HAP-1 (cell line): ENCODE measurements at regions not wholly inside any gene's neighbourhood (a gene's known extent, or its start where the extent isn't known, plus 50 kb on each side); places are given as distances from the start of the nearest gene placed in this dataset.

Source experiments
- DNase-seq, 2 experiments: peaks; one replicate each; pipeline ENCODE4 v3.0.0-alpha.2; 2016 to 2020; ENCODE audit warnings: low spot score in 2 of 2
- H3K27me3 ChIP-seq: fragments of 250-450 bp; sonication (Bioruptor Pico); 2 replicates; pipeline ENCODE4 v1.5.1; 2020; ENCODE audit warnings: low read depth, mild to moderate bottlenecking, moderate library complexity
- H3K36me3 ChIP-seq: fragments of 250-450 bp; sonication (Bioruptor Pico); replicated peaks from 2 replicates; pipeline ENCODE4 v1.5.1; 2020; ENCODE audit warnings: mild to moderate bottlenecking
- H3K4me1 ChIP-seq: fragments of 250-450 bp; sonication (Bioruptor Pico); 2 replicates; pipeline ENCODE4 v1.5.1; 2020; ENCODE audit warnings: mild to moderate bottlenecking
- H3K4me3 ChIP-seq: fragments of 250-450 bp; sonication (Bioruptor Pico); 2 replicates; pipeline ENCODE4 v1.5.1; 2020; ENCODE audit warnings: mild to moderate bottlenecking, moderate library complexity
- H3K9me3 ChIP-seq: fragments of 250-450 bp; sonication (Bioruptor Pico); 2 replicates; pipeline ENCODE4 v1.5.1; 2020; ENCODE audit warnings: mild to moderate bottlenecking, moderate library complexity
- in situ Hi-C: fragments of 300-500 bp; cut with MboI; formaldehyde crosslinking; loops from 3 replicates; pipeline ENCODE4 v1.14.3; 2020; ENCODE audit warnings: low sequenced_read_pairs, inconsistent platforms, mixed read lengths

DNA sequence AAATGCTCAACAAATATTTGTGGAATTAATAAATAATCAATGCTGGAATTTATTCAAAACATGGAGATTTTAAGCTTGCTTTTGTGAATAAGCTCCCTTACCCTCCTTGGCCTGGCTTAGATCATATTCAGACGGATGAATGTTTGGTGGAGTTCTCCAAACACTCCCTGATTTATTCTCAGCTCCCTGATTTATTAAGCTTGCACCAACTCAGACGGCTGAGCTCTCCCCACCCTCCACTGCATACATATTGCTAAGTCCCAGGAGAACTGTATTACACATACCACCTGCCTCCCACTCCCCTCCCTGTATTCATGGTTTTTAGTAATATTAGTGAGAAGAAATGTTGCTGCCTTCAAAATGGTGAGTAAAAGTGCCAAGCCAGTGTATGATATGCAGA lies 1057.5 kb downstream of the SORCS3 start:
- Histone ChIP-seq H3K4me1 (no peaks in the 10 kb centered on the region), H3K4me3 (no peak overlapping the region), H3K36me3 (no peaks in the 10 kb centered on the region), H3K27me3 (no peaks in the 10 kb centered on the region), H3K9me3 (no peaks in the 10 kb centered on the region)
- no peak for DNase-seq
- in situ Hi-C loops: no loop called here

DNA sequence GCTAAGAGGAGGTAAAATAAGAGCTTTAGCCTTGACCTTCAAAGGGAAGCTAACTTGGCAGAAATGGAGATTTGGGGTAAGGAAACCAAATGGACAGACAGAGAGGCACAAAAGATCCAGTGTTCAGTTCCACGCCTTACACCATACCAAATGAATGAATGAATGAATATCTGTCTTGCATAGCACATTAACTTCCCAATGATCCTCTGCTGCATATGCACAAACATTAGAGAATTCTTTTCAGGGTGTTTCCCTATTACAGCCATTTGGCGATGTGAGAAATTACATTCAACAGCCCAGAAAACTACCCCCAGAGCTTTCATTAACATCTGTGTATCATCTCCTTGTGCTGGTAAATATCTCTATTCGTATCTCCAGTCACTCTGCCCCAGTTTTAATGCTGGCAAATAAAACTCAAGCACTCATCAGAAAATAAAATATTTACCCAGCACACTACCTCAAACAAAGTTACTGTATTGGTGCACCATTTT lies 1056.2 kb downstream of the SORCS3 start:
- no peaks in the 10 kb centered on the region for H3K27me3 ChIP-seq
- no peaks in the 10 kb centered on the region for H3K36me3 ChIP-seq
- no peak for DNase-seq
- H3K4me3 ChIP-seq: no peak overlapping the region
- H3K4me1 ChIP-seq: no peaks in the 10 kb centered on the region
- in situ Hi-C loops: no loop called here
- H3K9me3 ChIP-seq: no peaks in the 10 kb centered on the region

DNA sequence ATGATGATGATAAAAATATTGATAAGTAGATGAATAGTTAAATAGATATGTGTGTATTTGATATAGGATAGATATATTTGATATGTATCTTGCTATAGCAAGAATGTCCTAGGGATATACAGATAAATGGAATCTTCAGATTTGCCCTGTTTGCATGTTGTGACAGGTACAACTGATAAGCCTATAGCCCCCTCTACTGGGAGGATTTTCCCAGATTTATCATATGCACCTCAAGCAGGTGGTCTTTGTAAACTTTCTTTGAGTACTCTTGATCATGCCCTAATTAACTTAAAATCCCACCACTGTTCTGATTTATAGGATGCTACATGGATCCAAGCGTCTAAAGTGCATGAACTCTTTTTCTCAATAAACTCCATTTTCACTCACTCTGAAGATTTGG lies 1050.7 kb downstream of the SORCS3 start:
- Histone ChIP-seq H3K27me3 (no peaks in the 10 kb centered on the region), H3K4me1 (no peaks in the 10 kb centered on the region), H3K4me3 (no peak overlapping the region), H3K36me3 (no peaks in the 10 kb centered on the region), H3K9me3 (no peaks in the 10 kb centered on the region)
- in situ Hi-C loops: no loop called here
- peak in 1 of 2 experiments; percentile 9 for DNase-seq

DNA sequence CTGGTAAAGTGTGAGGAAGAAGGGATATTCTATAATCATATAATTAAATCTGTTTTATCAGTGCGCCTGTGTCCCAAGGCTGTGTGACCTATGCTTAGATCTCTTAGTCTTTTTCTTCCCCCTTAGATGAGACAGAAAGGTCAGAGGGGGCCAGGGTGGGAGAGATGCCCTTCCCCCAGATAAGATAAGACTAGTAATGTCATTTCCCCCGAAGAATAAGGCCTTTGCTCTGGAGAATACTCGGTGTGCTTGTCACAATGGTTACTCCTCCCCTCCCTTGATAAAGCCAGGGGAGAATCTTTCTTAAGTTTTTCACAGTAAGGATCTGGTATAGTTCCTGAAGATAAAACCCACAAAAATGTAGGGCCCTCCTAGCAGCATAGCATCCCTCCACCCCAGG lies 1041.8 kb downstream of the SORCS3 start:
- DNase-seq: no peak
- H3K9me3 ChIP-seq: no peaks in the 10 kb centered on the region
- no peak overlapping the region for H3K4me3 ChIP-seq
- in situ Hi-C loops: no loop called here
- H3K36me3 ChIP-seq: no peaks in the 10 kb centered on the region
- no peaks in the 10 kb centered on the region for H3K4me1 ChIP-seq
- no peaks in the 10 kb centered on the region for H3K27me3 ChIP-seq

DNA sequence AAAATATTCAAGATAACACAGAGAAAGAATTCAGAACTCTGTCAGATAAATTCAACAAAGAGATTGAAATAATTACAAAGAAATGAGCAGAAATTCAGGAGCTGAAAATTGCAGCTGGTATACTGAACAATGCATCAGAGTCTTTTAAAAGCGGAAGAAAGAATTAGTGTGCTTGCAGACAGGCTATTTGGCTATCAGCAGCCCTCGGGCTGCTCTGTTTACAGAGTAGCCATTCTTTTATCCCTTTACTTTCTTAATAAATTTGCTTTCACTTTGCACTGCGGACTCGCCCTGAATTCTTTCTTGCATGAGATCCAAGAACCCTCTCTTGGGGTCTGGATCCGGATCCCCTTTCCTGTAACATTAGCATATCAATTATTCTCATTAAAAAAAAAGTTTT lies 1040.0 kb downstream of the SORCS3 start:
- H3K9me3 ChIP-seq: no peaks in the 10 kb centered on the region
- no peak overlapping the region for H3K4me3 ChIP-seq
- H3K4me1 ChIP-seq: no peaks in the 10 kb centered on the region
- in situ Hi-C loops: no loop called here
- DNase-seq: no peak
- H3K27me3 ChIP-seq: no peaks in the 10 kb centered on the region
- H3K36me3 ChIP-seq: no peaks in the 10 kb centered on the region

DNA sequence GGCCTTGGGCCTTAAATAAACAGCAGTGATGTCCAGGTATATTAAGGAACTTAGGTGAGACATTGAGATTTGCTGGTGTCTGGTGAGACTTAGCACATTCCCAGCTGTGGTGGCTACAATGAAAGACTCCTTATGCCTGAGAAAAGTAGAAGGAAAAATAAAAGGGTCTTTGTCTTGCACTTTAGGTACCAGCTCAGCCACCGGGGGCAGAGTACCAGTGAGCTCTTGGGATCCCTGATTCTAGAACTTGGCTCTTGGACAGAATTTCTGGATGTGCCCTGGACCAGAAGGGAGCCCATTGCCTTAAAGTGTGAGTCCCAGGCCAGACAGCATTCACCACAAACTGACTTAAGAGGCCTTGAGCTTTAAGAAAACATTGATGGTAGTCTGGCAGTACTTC lies 1038.7 kb downstream of the SORCS3 start:
- no peak overlapping the region for H3K4me3 ChIP-seq
- no peaks in the 10 kb centered on the region for H3K27me3 ChIP-seq
- in situ Hi-C loops: no loop called here
- no peaks in the 10 kb centered on the region for H3K36me3 ChIP-seq
- no peak for DNase-seq
- no peaks in the 10 kb centered on the region for H3K9me3 ChIP-seq
- H3K4me1 ChIP-seq: no peaks in the 10 kb centered on the region

DNA sequence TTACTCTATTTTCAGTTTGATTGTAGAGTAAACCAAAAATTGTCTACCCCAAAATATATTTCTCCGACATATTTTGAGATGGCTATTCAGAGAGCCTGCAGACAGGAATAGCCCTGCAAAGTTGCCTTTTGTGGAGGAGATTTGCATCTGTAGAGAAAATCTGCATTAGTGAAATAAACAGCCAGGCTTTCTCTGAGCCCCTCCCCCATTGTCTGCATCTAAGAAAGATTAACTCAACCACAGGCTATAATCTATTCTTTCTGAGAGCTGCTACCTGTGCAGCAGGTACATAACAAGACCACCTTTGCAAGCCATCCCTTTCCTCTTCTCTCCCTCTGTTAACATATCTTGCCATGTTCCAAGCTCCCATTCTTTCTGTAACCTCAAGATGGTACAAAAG lies 1034.2 kb downstream of the SORCS3 start:
- no peaks in the 10 kb centered on the region for H3K36me3 ChIP-seq
- H3K4me3 ChIP-seq: no peak overlapping the region
- H3K27me3 ChIP-seq: no peaks in the 10 kb centered on the region
- H3K9me3 ChIP-seq: no peaks in the 10 kb centered on the region
- in situ Hi-C loops: no loop called here
- DNase-seq: no peak
- H3K4me1 ChIP-seq: no peaks in the 10 kb centered on the region

DNA sequence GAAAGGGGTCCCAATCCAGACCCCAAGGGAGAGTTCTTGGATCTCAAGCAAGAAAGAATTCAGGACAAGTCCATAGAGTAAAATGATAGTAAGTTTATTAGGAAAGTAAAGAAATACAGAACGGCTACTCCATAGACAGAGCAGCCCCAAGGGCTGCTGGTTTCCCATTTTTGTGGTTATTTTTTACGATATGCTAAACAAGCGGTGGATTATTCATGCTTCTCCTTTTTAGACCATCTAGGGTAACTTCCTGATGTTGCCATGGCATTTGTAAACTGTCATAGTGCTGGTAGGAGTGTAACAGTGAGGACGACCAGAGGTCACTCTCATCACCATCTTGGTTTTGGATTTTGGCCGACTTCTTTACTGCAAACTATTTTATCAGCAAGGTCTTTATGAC lies 1033.4 kb downstream of the SORCS3 start:
- Histone ChIP-seq H3K4me3 (no peak overlapping the region), H3K27me3 (no peaks in the 10 kb centered on the region), H3K4me1 (no peaks in the 10 kb centered on the region), H3K36me3 (no peaks in the 10 kb centered on the region), H3K9me3 (no peaks in the 10 kb centered on the region)
- no peak for DNase-seq
- in situ Hi-C loops: no loop called here

DNA sequence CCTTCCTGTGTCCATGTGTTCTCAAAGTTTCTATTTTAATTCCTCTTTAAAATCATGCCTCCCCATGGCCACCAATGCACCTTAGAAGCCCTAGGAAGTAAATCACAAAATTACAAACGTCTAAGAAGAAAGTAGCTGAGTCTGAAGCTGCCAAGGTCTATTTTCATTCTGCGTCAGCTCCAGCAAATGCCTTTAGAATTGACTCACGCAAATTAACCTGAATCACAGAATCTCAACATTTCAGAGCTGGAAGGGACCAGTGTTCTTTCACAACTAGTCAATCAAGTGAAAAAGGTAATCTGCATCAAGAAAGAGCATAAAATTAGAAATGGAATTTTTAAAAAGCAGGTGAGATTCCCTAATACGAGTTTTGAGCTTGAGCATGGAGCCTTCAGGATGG lies 1017.6 kb downstream of the SORCS3 start:
- Histone ChIP-seq H3K9me3 (no peaks in the 10 kb centered on the region), H3K36me3 (no peaks in the 10 kb centered on the region), H3K4me3 (no peak overlapping the region), H3K4me1 (no peaks in the 10 kb centered on the region), H3K27me3 (no peaks in the 10 kb centered on the region)
- in situ Hi-C loops: no loop called here
- DNase-seq: no peak

DNA sequence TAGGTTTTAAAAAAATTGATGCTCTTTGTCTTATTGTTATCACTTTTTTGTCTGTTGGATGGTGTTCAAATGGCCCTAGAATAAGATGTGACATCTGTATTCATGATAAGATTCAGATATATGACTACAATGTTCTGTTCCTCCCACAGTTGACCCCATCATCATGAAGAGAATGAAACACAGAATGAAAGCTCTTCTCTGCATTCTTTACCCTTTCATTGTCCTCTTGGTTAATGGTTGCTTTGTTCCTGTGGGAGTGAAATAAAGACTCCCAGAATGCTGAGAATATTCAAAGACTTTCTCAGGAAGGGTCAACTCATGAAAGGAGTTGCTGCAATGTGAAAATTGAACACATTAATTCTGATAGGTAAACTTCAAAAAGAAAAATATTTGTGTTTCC lies 1015.8 kb downstream of the SORCS3 start:
- Histone ChIP-seq H3K36me3 (no peaks in the 10 kb centered on the region), H3K9me3 (no peaks in the 10 kb centered on the region), H3K4me1 (no peaks in the 10 kb centered on the region), H3K27me3 (no peaks in the 10 kb centered on the region), H3K4me3 (no peak overlapping the region)
- in situ Hi-C loops: no loop called here
- no peak for DNase-seq

DNA sequence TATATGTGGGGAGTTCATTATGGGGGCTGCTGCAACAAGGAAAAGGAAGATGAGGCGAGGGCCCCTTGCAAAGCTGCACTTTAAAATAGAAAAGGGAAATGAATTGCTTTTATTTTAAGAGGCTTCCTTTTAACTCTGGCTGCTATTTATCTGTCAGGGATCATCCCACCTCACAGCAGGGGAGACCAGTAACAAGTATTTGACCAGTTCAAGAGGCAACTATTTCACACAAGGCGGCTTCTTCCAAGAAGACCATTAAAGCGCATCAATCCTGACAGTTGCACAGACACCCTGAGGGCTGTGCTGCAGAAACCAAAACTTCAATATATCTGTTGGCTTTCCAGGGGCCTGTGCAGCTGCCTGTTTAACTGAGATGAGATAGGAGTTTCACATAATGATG lies 1009.2 kb downstream of the SORCS3 start:
- in situ Hi-C loops: no loop called here
- no peak for DNase-seq
- no peaks in the 10 kb centered on the region for H3K9me3 ChIP-seq

DNA sequence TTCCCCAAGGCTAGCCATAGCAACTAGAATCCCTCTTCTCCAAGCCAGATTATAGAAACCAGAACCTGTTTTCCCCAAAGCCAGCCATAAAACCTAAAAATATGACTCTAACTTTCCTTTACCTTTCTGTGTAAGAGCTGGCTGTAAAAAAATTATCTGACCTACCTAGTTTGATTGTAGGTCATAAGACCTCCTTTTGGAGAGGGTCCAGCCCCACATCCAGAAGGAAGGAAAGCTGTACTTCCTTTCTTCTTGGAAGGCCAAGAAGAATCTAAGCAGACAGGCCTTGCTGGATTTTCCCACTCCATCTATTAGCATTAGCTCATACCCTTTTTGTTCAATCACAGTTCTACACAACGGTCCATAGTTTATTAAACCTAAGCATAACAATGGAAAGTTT lies 1006.3 kb downstream of the SORCS3 start:
- in situ Hi-C loops: no loop called here
- no peak for DNase-seq
- Histone ChIP-seq H3K4me3 (no peak overlapping the region), H3K27me3 (no peaks in the 10 kb centered on the region), H3K4me1 (no peaks in the 10 kb centered on the region), H3K36me3 (no peaks in the 10 kb centered on the region), H3K9me3 (no peaks in the 10 kb centered on the region)

More for the DNA sequence above, 1009.2 kb downstream of the SORCS3 start:
- Histone ChIP-seq H3K4me1 (no peaks in the 10 kb centered on the region), H3K27me3 (no peaks in the 10 kb centered on the region), H3K36me3 (no peaks in the 10 kb centered on the region), H3K4me3 (no peak overlapping the region)

DNA sequence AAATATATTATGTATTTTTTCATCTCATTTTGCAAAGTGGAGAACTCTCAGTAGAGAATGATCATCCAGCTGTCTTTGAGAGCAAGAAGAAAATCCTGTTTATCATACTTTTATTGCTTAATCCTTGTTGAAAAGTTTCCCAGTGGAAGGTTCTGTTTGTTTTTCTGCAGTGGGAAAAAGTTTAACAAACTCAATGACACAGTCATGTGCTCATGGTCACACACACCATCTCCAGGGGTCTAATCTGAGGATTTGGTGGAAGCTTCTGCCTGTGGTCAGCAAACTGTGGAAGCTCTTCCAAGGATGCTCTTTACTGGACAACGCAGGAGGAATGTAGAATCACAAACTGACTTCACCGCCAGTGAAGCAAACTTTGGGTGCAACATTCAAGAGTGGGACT lies 1003.9 kb downstream of the SORCS3 start:
- no peaks in the 10 kb centered on the region for H3K27me3 ChIP-seq
- no peaks in the 10 kb centered on the region for H3K4me1 ChIP-seq
- DNase-seq: no peak
- in situ Hi-C loops: no loop called here
- H3K36me3 ChIP-seq: no peaks in the 10 kb centered on the region
- no peak overlapping the region for H3K4me3 ChIP-seq
- H3K9me3 ChIP-seq: no peaks in the 10 kb centered on the region

DNA sequence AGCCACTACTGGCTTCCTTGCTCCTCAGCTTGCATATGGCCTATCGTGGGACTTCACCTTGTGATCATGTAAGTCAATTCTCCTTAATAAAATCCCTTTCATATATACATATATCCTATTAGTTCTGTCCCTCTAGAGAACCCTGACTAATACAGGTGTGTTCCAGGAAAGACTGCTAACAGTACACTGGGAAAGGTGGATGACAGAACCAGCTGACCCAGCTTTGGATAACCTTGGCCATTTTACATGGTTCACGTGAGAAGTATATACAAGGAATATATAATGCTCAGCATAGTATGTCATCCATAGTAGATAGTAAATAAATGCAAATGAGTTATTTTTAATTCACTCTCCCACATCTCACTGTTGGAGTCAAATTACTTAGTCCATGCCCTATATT lies 1003.5 kb downstream of the SORCS3 start:
- no peaks in the 10 kb centered on the region for H3K27me3 ChIP-seq
- no peak for DNase-seq
- no peaks in the 10 kb centered on the region for H3K36me3 ChIP-seq
- no peak overlapping the region for H3K4me3 ChIP-seq
- in situ Hi-C loops: no loop called here
- no peaks in the 10 kb centered on the region for H3K4me1 ChIP-seq
- no peaks in the 10 kb centered on the region for H3K9me3 ChIP-seq

DNA sequence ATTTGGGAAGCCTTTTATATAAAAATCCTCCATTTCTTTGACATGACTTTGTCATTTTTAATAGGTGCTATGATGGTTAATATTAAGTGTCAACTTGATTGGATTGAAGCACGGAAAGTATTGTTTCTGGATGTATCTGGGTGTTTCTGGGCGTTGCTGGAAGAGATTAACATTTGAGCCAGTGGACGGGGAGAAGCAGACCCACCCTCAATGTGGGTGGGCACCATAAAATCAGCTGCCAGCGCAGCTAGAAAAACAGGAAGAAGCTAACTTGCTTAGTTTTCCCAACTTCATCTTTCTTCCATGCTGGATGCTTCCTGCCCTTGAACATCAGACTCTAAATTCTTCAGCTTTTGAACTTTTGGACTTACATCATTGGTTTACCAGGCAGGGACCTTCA lies 1003.0 kb downstream of the SORCS3 start:
- no peaks in the 10 kb centered on the region for H3K9me3 ChIP-seq
- no peak for DNase-seq
- in situ Hi-C loops: no loop called here
- H3K4me3 ChIP-seq: no peak overlapping the region
- H3K36me3 ChIP-seq: no peaks in the 10 kb centered on the region
- no peaks in the 10 kb centered on the region for H3K4me1 ChIP-seq
- H3K27me3 ChIP-seq: no peaks in the 10 kb centered on the region
